HG03025 (cell line): ENCODE measurements at regions not wholly inside any gene's neighbourhood (a gene's known extent, or its start where the extent isn't known, plus 50 kb on each side); places are given as distances from the start of the nearest gene placed in this dataset.
"Not testable (repeated sequence)": the region's sequence is repeated elsewhere in the genome, so short reads cannot be mapped to it uniquely, and the experiment has no call there.

Source experiments
- ATAC-seq: cut with Tn5 transposase; IDR thresholded peaks from one replicate; pipeline ENCODE4 v1.9.1; 2021; ENCODE audit warnings: mild to moderate bottlenecking, moderate library complexity; ENCODE audit not compliant: unreplicated experiment, low FRiP score

- ATAC-seq: no peak
These were observed 755.5 kb upstream of the SEMA6D start for GRCh38 chr15:46961795-46962194.

- not testable (repeated sequence) for ATAC-seq
These were observed 729.2 kb upstream of the SEMA6D start for GRCh38 chr15:46988055-46988454.

GRCh38 chr15:46996359-46996758 lies 720.9 kb upstream of the SEMA6D start:
- no peak for ATAC-seq

GRCh38 chr15:46997501-46997900 lies 719.8 kb upstream of the SEMA6D start:
- no peak for ATAC-seq

- no peak for ATAC-seq
These were observed 713.7 kb upstream of the SEMA6D start for GRCh38 chr15:47003568-47003967.

- no peak for ATAC-seq
These were observed 703.9 kb upstream of the SEMA6D start for GRCh38 chr15:47013446-47013845.

GRCh38 chr15:47027322-47027946 lies 689.9 kb upstream of the SEMA6D start:
- no peak for ATAC-seq

- ATAC-seq: no peak
These were observed 681.6 kb upstream of the SEMA6D start for GRCh38 chr15:47035475-47036406.

GRCh38 chr15:47037003-47037402 lies 680.3 kb upstream of the SEMA6D start:
- no peak for ATAC-seq

- ATAC-seq: no peak
These were observed 678.1 kb upstream of the SEMA6D start for GRCh38 chr15:47039225-47039624.

GRCh38 chr15:47041301-47041700 lies 676.0 kb upstream of the SEMA6D start:
- no peak for ATAC-seq

- not testable (repeated sequence) for ATAC-seq
These were observed 669.3 kb upstream of the SEMA6D start for GRCh38 chr15:47047981-47048380.

- ATAC-seq: no peak
These were observed 650.9 kb upstream of the SEMA6D start for GRCh38 chr15:47066392-47066791.

- ATAC-seq: not testable (repeated sequence)
These were observed 639.5 kb upstream of the SEMA6D start for GRCh38 chr15:47077846-47078245.

GRCh38 chr15:47095833-47096232 lies 621.5 kb upstream of the SEMA6D start:
- no peak for ATAC-seq

GRCh38 chr15:47098526-47098925 lies 618.8 kb upstream of the SEMA6D start:
- not testable (repeated sequence) for ATAC-seq

GRCh38 chr15:47099801-47100200 lies 617.5 kb upstream of the SEMA6D start:
- ATAC-seq: not testable (repeated sequence)

- not testable (repeated sequence) for ATAC-seq
These were observed 608.5 kb upstream of the SEMA6D start for GRCh38 chr15:47108800-47109199.

GRCh38 chr15:47116698-47117097 lies 600.6 kb upstream of the SEMA6D start:
- no peak for ATAC-seq

- ATAC-seq: no peak
These were observed 598.0 kb upstream of the SEMA6D start for GRCh38 chr15:47119349-47119748.

GRCh38 chr15:47124430-47125102 lies 592.7 kb upstream of the SEMA6D start:
- no peak for ATAC-seq
